Midbrain (tissue), 1 donor: ENCODE measurements at regions not wholly inside any gene's neighbourhood (a gene's known extent, or its start where the extent isn't known, plus 50 kb on each side); places are given as distances from the start of the nearest gene placed in this dataset.
"Not testable (repeated sequence)": the region's sequence is repeated elsewhere in the genome, so short reads cannot be mapped to it uniquely, and the experiment has no call there.

ENCODE experiments used
- DNase-seq: peaks from one replicate; lab custom pipeline; 2025; lab: John Stamatoyannopoulos, UW

- no peak for DNase-seq
Observed at GRCh38 chr1:29389533-29390041, 153.3 kb downstream of the PTPRU start.

- DNase-seq, result no peak
Observed at GRCh38 chr1:29388884-29389283, 152.6 kb downstream of the PTPRU start.

- no peak for DNase-seq
Observed at GRCh38 chr1:29388170-29388569, 151.8 kb downstream of the PTPRU start.

GRCh38 chr1:29387210-29387609, 150.9 kb downstream of the PTPRU start:
- DNase-seq, result no peak

GRCh38 chr1:29386453-29386852, 150.1 kb downstream of the PTPRU start:
- not testable (repeated sequence) for DNase-seq

- DNase-seq, result no peak
Observed at GRCh38 chr1:29385966-29386365, 149.6 kb downstream of the PTPRU start.

- DNase-seq, result no peak
Observed at GRCh38 chr1:29384496-29385015, 148.2 kb downstream of the PTPRU start.

GRCh38 chr1:29383746-29384371, 147.5 kb downstream of the PTPRU start:
- DNase-seq, result no peak

- no peak for DNase-seq
Observed at GRCh38 chr1:29382851-29383745, 146.8 kb downstream of the PTPRU start.

- no peak for DNase-seq
Observed at GRCh38 chr1:29381426-29381825, 145.1 kb downstream of the PTPRU start.

GRCh38 chr1:29380532-29380931, 144.2 kb downstream of the PTPRU start:
- DNase-seq, result no peak

- no peak for DNase-seq
Observed at GRCh38 chr1:29379443-29380073, 143.2 kb downstream of the PTPRU start.
